ENCODE measurements at regions not wholly inside any gene's neighbourhood (a gene's known extent, or its start where the extent isn't known, plus 50 kb on each side); places are given as distances from the start of the nearest gene placed in this dataset.
"Not testable (repeated sequence)": the region's sequence is repeated elsewhere in the genome, so short reads cannot be mapped to it uniquely, and the experiment has no call there.

GRCh38 chr10:31194986-31195385 is 124.0 kb upstream of the ZEB1 start:
- peaks cover 6% of the 10 kb centered on the region; the same call in 1 of the 2 replicates for H3K4me1 ChIP-seq (replicated peaks)
- no peaks in the 10 kb centered on the region for H3K9me3 ChIP-seq (replicated peaks)
- no peaks in the 10 kb centered on the region for H3K36me3 ChIP-seq
- H3K4me3 ChIP-seq: no peak overlapping the region
- H3K27me3 ChIP-seq (replicated peaks): no peaks in the 10 kb centered on the region
- DNase-seq (ENCODE audit: low read depth in 1 of 2, low spot score in 2 of 2): peak in 1 of 2 experiments; percentile 15
- no peak overlapping the region for H3K27ac ChIP-seq

GRCh38 chr10:31197886-31198285 is 121.1 kb upstream of the ZEB1 start:
- Histone ChIP-seq H3K4me3 (no peak overlapping the region), H3K36me3 (no peaks in the 10 kb centered on the region), H3K27ac (no peak overlapping the region), H3K4me1 (replicated peaks) (peaks cover 6% of the 10 kb centered on the region; the same call in 1 of the 2 replicates), H3K27me3 (replicated peaks) (no peaks in the 10 kb centered on the region), H3K9me3 (replicated peaks) (no peaks in the 10 kb centered on the region)
- no peak for DNase-seq (ENCODE audit: low read depth in 1 of 2, low spot score in 2 of 2)

GRCh38 chr10:31204090-31204489 is 114.9 kb upstream of the ZEB1 start:
- DNase-seq (ENCODE audit: low read depth in 1 of 2, low spot score in 2 of 2): no peak
- Histone ChIP-seq H3K9me3 (replicated peaks) (no peaks in the 10 kb centered on the region; the same call in 1 of the 2 replicates), H3K4me1 (replicated peaks) (0 out of 2 replicates have a peak, but pooled peaks cover 5% of the 10 kb centered on the region), H3K27ac (no peak overlapping the region), H3K27me3 (replicated peaks) (no peaks in the 10 kb centered on the region), H3K36me3 (no peaks in the 10 kb centered on the region), H3K4me3 (no peak overlapping the region)

GRCh38 chr10:31207636-31208035 is 111.4 kb upstream of the ZEB1 start:
- no peak for DNase-seq (ENCODE audit: low read depth in 1 of 2, low spot score in 2 of 2)
- H3K36me3 ChIP-seq: no peaks in the 10 kb centered on the region
- no peaks in the 10 kb centered on the region for H3K27me3 ChIP-seq (replicated peaks)
- 0 out of 2 replicates have a peak, but pooled peaks cover 5% of the 10 kb centered on the region for H3K4me1 ChIP-seq (replicated peaks)
- no peaks in the 10 kb centered on the region; the same call in 1 of the 2 replicates for H3K9me3 ChIP-seq (replicated peaks)
- no peak overlapping the region for H3K4me3 ChIP-seq
- no peak overlapping the region for H3K27ac ChIP-seq

GRCh38 chr10:31209478-31209877 is 109.5 kb upstream of the ZEB1 start:
- H3K36me3 ChIP-seq: no peaks in the 10 kb centered on the region
- H3K9me3 ChIP-seq (replicated peaks): no peaks in the 10 kb centered on the region; the same call in 1 of the 2 replicates
- no peak overlapping the region for H3K4me3 ChIP-seq
- 0 out of 2 replicates have a peak, but pooled peaks cover 5% of the 10 kb centered on the region for H3K4me1 ChIP-seq (replicated peaks)
- no peak overlapping the region for H3K27ac ChIP-seq
- H3K27me3 ChIP-seq (replicated peaks): no peaks in the 10 kb centered on the region
- no peak for DNase-seq (ENCODE audit: low read depth in 1 of 2, low spot score in 2 of 2)

- Histone ChIP-seq H3K27me3 (replicated peaks) (no peaks in the 10 kb centered on the region), H3K4me3 (no peak overlapping the region), H3K36me3 (no peaks in the 10 kb centered on the region), H3K27ac (no peak overlapping the region), H3K4me1 (replicated peaks) (0 out of 2 replicates have a peak, but pooled peaks cover 5% of the 10 kb centered on the region), H3K9me3 (replicated peaks) (no peaks in the 10 kb centered on the region; the same call in 1 of the 2 replicates)
- no peak for DNase-seq (ENCODE audit: low read depth in 1 of 2, low spot score in 2 of 2)
Measured at GRCh38 chr10:31210190-31210589, 108.8 kb upstream of the ZEB1 start.

- Histone ChIP-seq H3K27ac (no peak overlapping the region), H3K9me3 (replicated peaks) (no peaks in the 10 kb centered on the region), H3K4me3 (no peak overlapping the region), H3K27me3 (replicated peaks) (no peaks in the 10 kb centered on the region), H3K36me3 (no peaks in the 10 kb centered on the region), H3K4me1 (replicated peaks) (no peaks in the 10 kb centered on the region)
- no peak for DNase-seq (ENCODE audit: low read depth in 1 of 2, low spot score in 2 of 2)
Measured at GRCh38 chr10:31213959-31214358, 105.1 kb upstream of the ZEB1 start.

- no peaks in the 10 kb centered on the region for H3K9me3 ChIP-seq (replicated peaks)
Measured at GRCh38 chr10:31215052-31215451, 104.0 kb upstream of the ZEB1 start.

GRCh38 chr10:31219306-31219705 is 99.7 kb upstream of the ZEB1 start:
- no peak for DNase-seq (ENCODE audit: low read depth in 1 of 2, low spot score in 2 of 2)
- no peaks in the 10 kb centered on the region for H3K27me3 ChIP-seq (replicated peaks)
- no peaks in the 10 kb centered on the region for H3K9me3 ChIP-seq (replicated peaks)
- H3K36me3 ChIP-seq: no peaks in the 10 kb centered on the region
- H3K4me3 ChIP-seq: no peak overlapping the region
- no peaks in the 10 kb centered on the region for H3K4me1 ChIP-seq (replicated peaks)
- no peak overlapping the region for H3K27ac ChIP-seq

More at GRCh38 chr10:31215052-31215451, 104.0 kb upstream of the ZEB1 start:
- H3K36me3 ChIP-seq: no peaks in the 10 kb centered on the region
- H3K4me1 ChIP-seq (replicated peaks): no peaks in the 10 kb centered on the region
- H3K27ac ChIP-seq: no peak overlapping the region
- no peak for DNase-seq (ENCODE audit: low read depth in 1 of 2, low spot score in 2 of 2)
- no peaks in the 10 kb centered on the region for H3K27me3 ChIP-seq (replicated peaks)
- H3K4me3 ChIP-seq: no peak overlapping the region

- not testable (repeated sequence) for H3K36me3 ChIP-seq; H3K27ac ChIP-seq; H3K27me3 ChIP-seq (replicated peaks); H3K4me3 ChIP-seq; H3K9me3 ChIP-seq (replicated peaks); H3K4me1 ChIP-seq (replicated peaks); DNase-seq (ENCODE audit: low read depth in 1 of 2, low spot score in 2 of 2)
Measured at GRCh38 chr10:31228780-31229179, 90.2 kb upstream of the ZEB1 start.

- Histone ChIP-seq H3K4me3 (no peak overlapping the region), H3K27ac (no peak overlapping the region), H3K4me1 (replicated peaks) (peaks cover 29% of the 10 kb centered on the region), H3K9me3 (replicated peaks) (no peaks in the 10 kb centered on the region), H3K27me3 (replicated peaks) (no peaks in the 10 kb centered on the region), H3K36me3 (no peaks in the 10 kb centered on the region)
- no peak for DNase-seq (ENCODE audit: low read depth in 1 of 2, low spot score in 2 of 2)
Measured at GRCh38 chr10:31239961-31240360, 79.1 kb upstream of the ZEB1 start.

GRCh38 chr10:31242902-31243301 is 76.1 kb upstream of the ZEB1 start:
- H3K4me1 ChIP-seq (replicated peaks): peaks cover 33% of the 10 kb centered on the region
- H3K4me3 ChIP-seq: no peak overlapping the region
- peak; percentile 91 to 96 for DNase-seq (ENCODE audit: low read depth in 1 of 2, low spot score in 2 of 2)
- no peaks in the 10 kb centered on the region for H3K9me3 ChIP-seq (replicated peaks)
- H3K27me3 ChIP-seq (replicated peaks): no peaks in the 10 kb centered on the region
- no peaks in the 10 kb centered on the region for H3K36me3 ChIP-seq
- peak overlapping the region; percentile 48 for H3K27ac ChIP-seq

- not testable (repeated sequence) for H3K27me3 ChIP-seq (replicated peaks); H3K36me3 ChIP-seq; H3K27ac ChIP-seq; H3K4me3 ChIP-seq; DNase-seq (ENCODE audit: low read depth in 1 of 2, low spot score in 2 of 2); H3K4me1 ChIP-seq (replicated peaks); H3K9me3 ChIP-seq (replicated peaks)
Measured at GRCh38 chr10:31251118-31251517, 67.9 kb upstream of the ZEB1 start.

- no peaks in the 10 kb centered on the region for H3K9me3 ChIP-seq (replicated peaks)
- no peak for DNase-seq (ENCODE audit: low read depth in 1 of 2, low spot score in 2 of 2)
- H3K27ac ChIP-seq: no peak overlapping the region
- H3K4me1 ChIP-seq (replicated peaks): no peaks in the 10 kb centered on the region
- no peaks in the 10 kb centered on the region for H3K27me3 ChIP-seq (replicated peaks)
- no peaks in the 10 kb centered on the region for H3K36me3 ChIP-seq
- no peak overlapping the region for H3K4me3 ChIP-seq
Measured at GRCh38 chr10:31253237-31253636, 65.8 kb upstream of the ZEB1 start.

All from SJSA1 (cell line).